ENCODE measurements at regions not wholly inside any gene's neighbourhood (a gene's known extent, or its start where the extent isn't known, plus 50 kb on each side); places are given as distances from the start of the nearest gene placed in this dataset.

- Mint-ChIP-seq H3K9me3 (no peaks in the 10 kb centered on the region), H3K4me1 (ENCODE audit: low read depth) (no peaks in the 10 kb centered on the region), H3K27me3 (no peaks in the 10 kb centered on the region), H3K27ac (no peak overlapping the region), H3K4me3 (no peak overlapping the region), H3K36me3 (ENCODE audit: low read depth) (no peaks in the 10 kb centered on the region)
- intact Hi-C loops (cut with micrococcal nuclease), result no loop called here
These were observed 332.4 kb upstream of the CD180 start for GRCh38 chr5:67528953-67529352.

GRCh38 chr5:67526793-67527192 is 330.2 kb upstream of the CD180 start:
- intact Hi-C loops (cut with micrococcal nuclease), result no loop called here
- no peaks in the 10 kb centered on the region for H3K27me3 Mint-ChIP-seq
- H3K4me1 Mint-ChIP-seq (ENCODE audit: low read depth), result no peaks in the 10 kb centered on the region
- no peaks in the 10 kb centered on the region for H3K36me3 Mint-ChIP-seq (ENCODE audit: low read depth)
- no peak overlapping the region for H3K27ac Mint-ChIP-seq
- no peaks in the 10 kb centered on the region for H3K9me3 Mint-ChIP-seq
- no peak overlapping the region for H3K4me3 Mint-ChIP-seq

- H3K27me3 Mint-ChIP-seq, result no peaks in the 10 kb centered on the region
- intact Hi-C loops (cut with micrococcal nuclease), result no loop called here
- H3K4me1 Mint-ChIP-seq (ENCODE audit: low read depth), result no peaks in the 10 kb centered on the region
- H3K36me3 Mint-ChIP-seq (ENCODE audit: low read depth), result no peaks in the 10 kb centered on the region
- no peak overlapping the region for H3K4me3 Mint-ChIP-seq
- H3K27ac Mint-ChIP-seq, result no peak overlapping the region
- no peaks in the 10 kb centered on the region for H3K9me3 Mint-ChIP-seq
These were observed 323.7 kb upstream of the CD180 start for GRCh38 chr5:67520161-67520908.

- Mint-ChIP-seq H3K27me3 (no peaks in the 10 kb centered on the region), H3K36me3 (ENCODE audit: low read depth) (no peaks in the 10 kb centered on the region), H3K4me3 (no peak overlapping the region), H3K9me3 (no peaks in the 10 kb centered on the region), H3K4me1 (ENCODE audit: low read depth) (no peaks in the 10 kb centered on the region), H3K27ac (no peak overlapping the region)
- intact Hi-C loops (cut with micrococcal nuclease), result no loop called here
These were observed 321.6 kb upstream of the CD180 start for GRCh38 chr5:67518227-67518626.

GRCh38 chr5:67516948-67517565 is 320.5 kb upstream of the CD180 start:
- Mint-ChIP-seq H3K4me3 (no peak overlapping the region), H3K4me1 (ENCODE audit: low read depth) (no peaks in the 10 kb centered on the region)

GRCh38 chr5:67515762-67516161 is 319.2 kb upstream of the CD180 start:
- no peak overlapping the region for H3K4me3 Mint-ChIP-seq

More at GRCh38 chr5:67516948-67517565, 320.5 kb upstream of the CD180 start:
- no peak overlapping the region for H3K27ac Mint-ChIP-seq
- H3K36me3 Mint-ChIP-seq (ENCODE audit: low read depth), result no peaks in the 10 kb centered on the region
- intact Hi-C loops (cut with micrococcal nuclease), result no loop called here
- no peaks in the 10 kb centered on the region for H3K27me3 Mint-ChIP-seq
- H3K9me3 Mint-ChIP-seq, result no peaks in the 10 kb centered on the region

GRCh38 chr5:67515020-67515689 is 318.6 kb upstream of the CD180 start:
- Mint-ChIP-seq H3K27ac (no peak overlapping the region), H3K4me1 (ENCODE audit: low read depth) (no peaks in the 10 kb centered on the region), H3K4me3 (no peak overlapping the region), H3K36me3 (ENCODE audit: low read depth) (no peaks in the 10 kb centered on the region), H3K27me3 (no peaks in the 10 kb centered on the region), H3K9me3 (no peaks in the 10 kb centered on the region)
- intact Hi-C loops (cut with micrococcal nuclease), result no loop called here

More at GRCh38 chr5:67515762-67516161, 319.2 kb upstream of the CD180 start:
- H3K4me1 Mint-ChIP-seq (ENCODE audit: low read depth), result no peaks in the 10 kb centered on the region
- H3K27me3 Mint-ChIP-seq, result no peaks in the 10 kb centered on the region
- H3K9me3 Mint-ChIP-seq, result no peaks in the 10 kb centered on the region
- intact Hi-C loops (cut with micrococcal nuclease), result no loop called here
- no peak overlapping the region for H3K27ac Mint-ChIP-seq
- H3K36me3 Mint-ChIP-seq (ENCODE audit: low read depth), result no peaks in the 10 kb centered on the region

GRCh38 chr5:67512758-67513157 is 316.2 kb upstream of the CD180 start:
- no peaks in the 10 kb centered on the region for H3K36me3 Mint-ChIP-seq (ENCODE audit: low read depth)
- H3K4me3 Mint-ChIP-seq, result no peak overlapping the region
- no peaks in the 10 kb centered on the region for H3K27me3 Mint-ChIP-seq
- intact Hi-C loops (cut with micrococcal nuclease), result no loop called here
- H3K9me3 Mint-ChIP-seq, result no peaks in the 10 kb centered on the region
- no peaks in the 10 kb centered on the region for H3K4me1 Mint-ChIP-seq (ENCODE audit: low read depth)
- no peak overlapping the region for H3K27ac Mint-ChIP-seq

GRCh38 chr5:67511911-67512310 is 315.3 kb upstream of the CD180 start:
- intact Hi-C loops (cut with micrococcal nuclease), result no loop called here
- no peaks in the 10 kb centered on the region for H3K4me1 Mint-ChIP-seq (ENCODE audit: low read depth)
- no peak overlapping the region for H3K4me3 Mint-ChIP-seq
- no peaks in the 10 kb centered on the region for H3K36me3 Mint-ChIP-seq (ENCODE audit: low read depth)
- H3K27ac Mint-ChIP-seq, result no peak overlapping the region
- H3K27me3 Mint-ChIP-seq, result no peaks in the 10 kb centered on the region
- H3K9me3 Mint-ChIP-seq, result no peaks in the 10 kb centered on the region

GRCh38 chr5:67510204-67510603 is 313.6 kb upstream of the CD180 start:
- intact Hi-C loops (cut with micrococcal nuclease), result no loop called here
- no peak overlapping the region for H3K27ac Mint-ChIP-seq
- H3K4me3 Mint-ChIP-seq, result no peak overlapping the region
- no peaks in the 10 kb centered on the region for H3K36me3 Mint-ChIP-seq (ENCODE audit: low read depth)
- H3K27me3 Mint-ChIP-seq, result no peaks in the 10 kb centered on the region
- H3K9me3 Mint-ChIP-seq, result no peaks in the 10 kb centered on the region
- H3K4me1 Mint-ChIP-seq (ENCODE audit: low read depth), result no peaks in the 10 kb centered on the region

- H3K27me3 Mint-ChIP-seq, result no peaks in the 10 kb centered on the region
- H3K9me3 Mint-ChIP-seq, result no peaks in the 10 kb centered on the region
- no peak overlapping the region for H3K27ac Mint-ChIP-seq
- intact Hi-C loops (cut with micrococcal nuclease), result no loop called here
- no peaks in the 10 kb centered on the region for H3K4me1 Mint-ChIP-seq (ENCODE audit: low read depth)
- H3K4me3 Mint-ChIP-seq, result no peak overlapping the region
- H3K36me3 Mint-ChIP-seq (ENCODE audit: low read depth), result no peaks in the 10 kb centered on the region
These were observed 313.0 kb upstream of the CD180 start for GRCh38 chr5:67509402-67510186.

GRCh38 chr5:67506241-67506640 is 309.6 kb upstream of the CD180 start:
- Mint-ChIP-seq H3K27ac (no peak overlapping the region), H3K27me3 (no peaks in the 10 kb centered on the region), H3K36me3 (ENCODE audit: low read depth) (no peaks in the 10 kb centered on the region), H3K4me1 (ENCODE audit: low read depth) (no peaks in the 10 kb centered on the region), H3K4me3 (no peak overlapping the region), H3K9me3 (no peaks in the 10 kb centered on the region)
- intact Hi-C loops (cut with micrococcal nuclease), result no loop called here

- Mint-ChIP-seq H3K9me3 (peaks cover 19% of the 10 kb centered on the region), H3K27ac (no peak overlapping the region), H3K4me1 (ENCODE audit: low read depth) (no peaks in the 10 kb centered on the region), H3K27me3 (no peaks in the 10 kb centered on the region), H3K36me3 (ENCODE audit: low read depth) (no peaks in the 10 kb centered on the region), H3K4me3 (no peak overlapping the region)
- intact Hi-C loops (cut with micrococcal nuclease), result no loop called here
These were observed 306.4 kb upstream of the CD180 start for GRCh38 chr5:67502951-67503350.

- no peaks in the 10 kb centered on the region for H3K27me3 Mint-ChIP-seq
- H3K9me3 Mint-ChIP-seq, result peaks cover 19% of the 10 kb centered on the region
- H3K27ac Mint-ChIP-seq, result no peak overlapping the region
- no peaks in the 10 kb centered on the region for H3K36me3 Mint-ChIP-seq (ENCODE audit: low read depth)
- H3K4me1 Mint-ChIP-seq (ENCODE audit: low read depth), result no peaks in the 10 kb centered on the region
- intact Hi-C loops (cut with micrococcal nuclease), result loop anchor here (10.0 kb wide), 1 partner anchor 779 kb away; no protein-coding TSS in a partner anchor
- no peak overlapping the region for H3K4me3 Mint-ChIP-seq
These were observed 299.5 kb upstream of the CD180 start for GRCh38 chr5:67496051-67496450.
